Transverse colon (tissue), 4 donors: ENCODE measurements at regions not wholly inside any gene's neighbourhood (a gene's known extent, or its start where the extent isn't known, plus 50 kb on each side); places are given as distances from the start of the nearest gene placed in this dataset.

Source experiments
- DNase-seq: peaks from one replicate; pipeline ENCODE4 v3.0.0-alpha.2; 2019
- H3K27ac ChIP-seq, 4 donors: fragments of 200-600 bp; sonication (generic); 2 replicates each; pipeline ENCODE4 v1.5.1; 2016 to 2018; ENCODE audit warnings: inconsistent platforms in 4 of 4
- H3K27me3 ChIP-seq: fragments of 200-600 bp; sonication (generic); 2 replicates; pipeline ENCODE4 v1.5.1; 2017; ENCODE audit warnings: inconsistent platforms
- H3K36me3 ChIP-seq, 4 donors: fragments of 200-600 bp; sonication (generic); 2 replicates each; pipeline ENCODE4 v1.5.1; 2017 to 2019; ENCODE audit warnings: inconsistent platforms in 4 of 4
- H3K4me1 ChIP-seq, 4 donors: fragments of 200-600 bp; sonication (generic); 2 replicates each; pipeline ENCODE4 v1.5.1; 2017 to 2020; ENCODE audit warnings: inconsistent platforms in 4 of 4
- H3K4me3 ChIP-seq, 4 donors: fragments of 200-600 bp; sonication (generic); 1 replicate in 1 of 4; 2 replicates in 3 of 4; pipeline versions ENCODE4 v1.5.1 to v1.6.1; 2017 to 2019; ENCODE audit warnings: inconsistent platforms in 4 of 4
- H3K9me3 ChIP-seq, 2 donors: fragments of 200-600 bp; sonication (generic); 2 replicates each; pipeline ENCODE4 v1.5.1; 2017 to 2019; ENCODE audit warnings: inconsistent platforms in 2 of 2
- EP300 ChIP-seq: sonication (generic); formaldehyde crosslinking; IDR thresholded peaks from one replicate; pipeline ENCODE4 v1.6.1; 2017; ENCODE audit warnings: antibody characterized with exemption, low read depth
- POLR2A ChIP-seq: fragments of 450-650 bp; IDR thresholded peaks from one replicate; pipeline ENCODE4 v1.6.1; 2016; ENCODE audit warnings: antibody characterized with exemption, mild to moderate bottlenecking, moderate library complexity
- POLR2AphosphoS5 ChIP-seq, 3 donors: sonication (generic); formaldehyde crosslinking; IDR thresholded peaks; one replicate each; pipeline ENCODE4 v1.6.1; 2016; ENCODE audit warnings: antibody characterized with exemption in 3 of 3
- WGBS, 2 donors: methylation state at CpG; one replicate each; pipeline ENCODE4 v1.1.5; 2018; ENCODE audit warnings: low coverage in 1 of 2; 5-methylcytosine and 5-hydroxymethylcytosine counted together
- in situ Hi-C, 4 donors: fragments of 200-750 bp; cut with MboI; loops; one replicate each; pipeline versions ENCODE4 v1.15.0 to v1.15.1; 2017; ENCODE audit warnings: low sequenced_read_pairs in 3 of 4, low pct_ligation_motif_present in 1 of 4, low pct_unique_long_range_greater_than_20kb in 1 of 4
- intact Hi-C: fragments of 100-400 bp; cut with DNase I; formaldehyde crosslinking; loops from one replicate; pipeline ENCODE4 v1.15.1; 2023; ENCODE audit warnings: low total_unique reads
- TF ChIP-seq, protein P1 (sequence below), 5 experiments: fragments of 200-600 bp in 3 of 5; fragments of 450-650 bp in 2 of 5; sonication (generic) in 3 of 5; IDR thresholded peaks; 1 replicate in 2 of 5; 2 replicates in 3 of 5; pipeline ENCODE4 v1.5.1; 2016 to 2017; ENCODE audit warnings: antibody characterized with exemption in 5 of 5, inconsistent platforms in 3 of 5, mild to moderate bottlenecking in 2 of 5, moderate library complexity in 1 of 5

GRCh38 chr15:46322753-46323152 is 687.9 kb downstream of the SQOR start:
- TF ChIP-seq POLR2AphosphoS5 (IDR thresholded peaks at IDR 0.05) (no peak), EP300 (no peak), POLR2A (no peak)
- TF ChIP-seq, protein P1, sequence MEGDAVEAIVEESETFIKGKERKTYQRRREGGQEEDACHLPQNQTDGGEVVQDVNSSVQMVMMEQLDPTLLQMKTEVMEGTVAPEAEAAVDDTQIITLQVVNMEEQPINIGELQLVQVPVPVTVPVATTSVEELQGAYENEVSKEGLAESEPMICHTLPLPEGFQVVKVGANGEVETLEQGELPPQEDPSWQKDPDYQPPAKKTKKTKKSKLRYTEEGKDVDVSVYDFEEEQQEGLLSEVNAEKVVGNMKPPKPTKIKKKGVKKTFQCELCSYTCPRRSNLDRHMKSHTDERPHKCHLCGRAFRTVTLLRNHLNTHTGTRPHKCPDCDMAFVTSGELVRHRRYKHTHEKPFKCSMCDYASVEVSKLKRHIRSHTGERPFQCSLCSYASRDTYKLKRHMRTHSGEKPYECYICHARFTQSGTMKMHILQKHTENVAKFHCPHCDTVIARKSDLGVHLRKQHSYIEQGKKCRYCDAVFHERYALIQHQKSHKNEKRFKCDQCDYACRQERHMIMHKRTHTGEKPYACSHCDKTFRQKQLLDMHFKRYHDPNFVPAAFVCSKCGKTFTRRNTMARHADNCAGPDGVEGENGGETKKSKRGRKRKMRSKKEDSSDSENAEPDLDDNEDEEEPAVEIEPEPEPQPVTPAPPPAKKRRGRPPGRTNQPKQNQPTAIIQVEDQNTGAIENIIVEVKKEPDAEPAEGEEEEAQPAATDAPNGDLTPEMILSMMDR (IDR thresholded peaks at IDR 0.05): no peak
- intact Hi-C loops (no loop called here), in situ Hi-C loops (loop anchor here in 2 of 4 donors (25.0 kb wide), 3 partner anchors 715 to 1965 kb away; no protein-coding TSS in a partner anchor)
- no peaks in the 10 kb centered on the region for H3K27me3 ChIP-seq
- H3K27ac ChIP-seq: no peak overlapping the region
- H3K36me3 ChIP-seq: no peaks in the 10 kb centered on the region
- no peak for DNase-seq
- WGBS, 2 donors: 79 to 89% methylated on average over 2 to 3 of the region's 3 CpGs
- H3K4me3 ChIP-seq: no peak overlapping the region
- no peaks in the 10 kb centered on the region for H3K9me3 ChIP-seq
- no peaks in the 10 kb centered on the region for H3K4me1 ChIP-seq

DNA sequence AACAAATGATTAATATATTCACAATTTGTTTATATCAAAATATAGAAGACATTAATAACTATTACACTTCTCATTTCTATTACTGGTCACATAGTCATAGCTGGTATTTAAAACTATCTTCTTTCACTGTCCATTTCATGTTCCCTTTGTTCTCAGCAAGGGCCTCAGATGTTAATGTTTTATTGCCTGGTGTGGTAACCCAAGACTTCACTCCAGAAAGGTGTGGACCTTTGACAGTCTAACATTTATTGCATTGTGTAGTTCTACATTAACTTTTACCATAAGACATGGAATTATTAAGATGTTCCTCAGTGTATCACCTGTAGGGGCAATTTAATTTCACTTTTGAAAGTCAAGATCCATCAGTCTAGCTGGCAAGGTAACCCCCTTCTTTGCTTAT is 691.3 kb downstream of the SQOR start:
- no peak for DNase-seq
- Histone ChIP-seq H3K4me1 (no peaks in the 10 kb centered on the region), H3K9me3 (no peaks in the 10 kb centered on the region), H3K36me3 (no peaks in the 10 kb centered on the region), H3K27me3 (no peaks in the 10 kb centered on the region), H3K4me3 (no peak overlapping the region), H3K27ac (no peak overlapping the region)
- in situ Hi-C loops (no loop called here), intact Hi-C loops (no loop called here)
- TF ChIP-seq POLR2A: no peak
- no peak for TF ChIP-seq EP300
- TF ChIP-seq POLR2AphosphoS5 (IDR thresholded peaks at IDR 0.05): no peak
- TF ChIP-seq, protein P1 (IDR thresholded peaks at IDR 0.05): no peak

- no peaks in the 10 kb centered on the region for H3K36me3 ChIP-seq
- H3K4me3 ChIP-seq: no peak overlapping the region
- no peak for DNase-seq
- no peaks in the 10 kb centered on the region for H3K4me1 ChIP-seq
- in situ Hi-C loops (no loop called here), intact Hi-C loops (no loop called here)
- H3K9me3 ChIP-seq: no peaks in the 10 kb centered on the region
- WGBS, 2 donors: 85 to 100% methylated on average over 1 of the region's 1 CpG
- no peak overlapping the region for H3K27ac ChIP-seq
- no peaks in the 10 kb centered on the region for H3K27me3 ChIP-seq
- TF ChIP-seq, protein P1 (IDR thresholded peaks at IDR 0.05): no peak
Observed at GRCh38 chr15:46328821-46329220, 694.0 kb downstream of the SQOR start.

DNA sequence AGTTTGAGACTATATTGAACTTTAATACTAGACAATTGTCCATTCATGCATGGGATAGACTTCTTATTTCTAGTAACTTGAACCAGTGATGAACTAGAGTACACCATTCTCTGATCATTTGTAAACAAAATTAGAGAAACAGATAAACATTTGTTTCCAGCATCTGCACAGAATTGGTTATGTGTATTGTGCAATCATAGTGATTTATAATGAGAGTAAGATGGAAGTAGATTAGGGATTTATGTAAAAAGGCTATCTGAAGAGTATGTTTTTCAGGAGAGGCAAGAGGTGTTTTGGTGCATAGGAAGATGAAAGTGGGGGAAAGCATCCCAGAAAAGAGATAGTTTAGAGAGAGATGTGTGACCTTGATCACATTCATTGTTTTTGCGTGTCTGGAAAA is 695.0 kb downstream of the SQOR start:
- no peaks in the 10 kb centered on the region for H3K27me3 ChIP-seq
- no peak overlapping the region for H3K4me3 ChIP-seq
- no peaks in the 10 kb centered on the region for H3K4me1 ChIP-seq
- no peak overlapping the region for H3K27ac ChIP-seq
- intact Hi-C loops: no loop called here
- TF ChIP-seq, protein P1 (IDR thresholded peaks at IDR 0.05): no peak
- 78% methylated on average over 1 of the region's 1 CpG for WGBS, 2 donors
- no peaks in the 10 kb centered on the region for H3K9me3 ChIP-seq
- in situ Hi-C loops: no loop called here
- H3K36me3 ChIP-seq: no peaks in the 10 kb centered on the region
- DNase-seq: no peak
